SW 1271 (cell line): ENCODE measurements at regions not wholly inside any gene's neighbourhood (a gene's known extent, or its start where the extent isn't known, plus 50 kb on each side); places are given as distances from the start of the nearest gene placed in this dataset.

Source experiments
- DNase-seq, 2 experiments: peaks; one replicate each; lab custom pipeline; 2025; lab: John Stamatoyannopoulos, UW

DNA sequence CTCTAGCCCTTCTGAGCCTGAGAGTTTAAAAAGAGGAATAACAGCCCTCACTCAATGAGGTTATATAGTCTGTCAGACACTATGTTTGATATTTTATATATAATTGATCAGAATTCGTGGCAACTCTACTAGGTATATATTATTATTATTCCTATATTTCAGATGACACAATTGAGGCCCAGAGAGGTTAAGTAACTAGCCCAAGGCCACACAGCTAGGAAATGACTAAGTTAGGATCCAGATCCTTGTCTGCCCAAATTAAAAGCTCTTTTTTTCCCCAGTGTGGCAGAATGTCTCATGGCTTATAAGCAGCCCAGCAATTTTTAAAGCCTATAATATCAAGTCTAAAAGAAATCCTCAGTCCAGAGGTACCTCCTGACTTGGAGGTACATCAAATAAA lies 1119.9 kb upstream of the AUTS2 start:
- DNase-seq, result no peak

DNA sequence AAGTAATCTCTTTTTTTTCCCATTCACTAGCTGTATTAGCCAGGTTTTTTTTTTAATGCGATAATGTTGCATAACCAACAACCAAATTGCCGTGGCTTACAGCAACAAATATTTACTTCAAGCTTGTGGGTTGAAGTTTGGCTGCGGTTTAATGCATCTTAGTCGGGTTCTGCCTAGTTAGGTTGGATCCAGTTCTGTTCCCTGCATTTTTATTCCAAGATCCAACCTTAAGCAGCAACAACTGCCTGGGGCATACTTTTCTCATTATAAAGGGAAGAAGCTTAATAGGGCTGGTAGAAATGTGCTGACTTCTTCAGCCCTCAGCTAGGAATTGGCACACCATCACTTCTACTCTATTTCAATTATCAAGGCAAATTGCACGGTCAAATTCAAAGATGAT lies 1115.5 kb upstream of the AUTS2 start:
- no peak for DNase-seq

DNA sequence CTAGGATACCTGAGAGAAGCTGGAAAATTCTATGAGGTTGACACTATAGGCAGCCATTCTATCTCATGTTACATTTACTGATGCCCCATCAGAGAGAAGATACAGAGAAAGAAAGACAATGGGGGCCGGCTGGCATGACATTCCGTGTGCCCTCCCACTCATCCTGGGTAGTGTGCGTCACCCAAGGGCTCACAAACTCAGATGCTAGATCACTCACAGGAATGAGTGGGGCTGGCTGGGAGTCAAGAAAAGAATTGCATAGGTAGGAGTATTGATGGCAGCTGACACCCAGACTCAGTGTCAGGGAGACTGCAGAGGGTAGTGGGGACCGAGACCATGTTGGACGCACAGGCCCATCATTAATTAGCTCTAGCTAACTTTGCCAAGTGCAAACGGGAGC lies 1113.5 kb upstream of the AUTS2 start:
- no peak for DNase-seq

DNA sequence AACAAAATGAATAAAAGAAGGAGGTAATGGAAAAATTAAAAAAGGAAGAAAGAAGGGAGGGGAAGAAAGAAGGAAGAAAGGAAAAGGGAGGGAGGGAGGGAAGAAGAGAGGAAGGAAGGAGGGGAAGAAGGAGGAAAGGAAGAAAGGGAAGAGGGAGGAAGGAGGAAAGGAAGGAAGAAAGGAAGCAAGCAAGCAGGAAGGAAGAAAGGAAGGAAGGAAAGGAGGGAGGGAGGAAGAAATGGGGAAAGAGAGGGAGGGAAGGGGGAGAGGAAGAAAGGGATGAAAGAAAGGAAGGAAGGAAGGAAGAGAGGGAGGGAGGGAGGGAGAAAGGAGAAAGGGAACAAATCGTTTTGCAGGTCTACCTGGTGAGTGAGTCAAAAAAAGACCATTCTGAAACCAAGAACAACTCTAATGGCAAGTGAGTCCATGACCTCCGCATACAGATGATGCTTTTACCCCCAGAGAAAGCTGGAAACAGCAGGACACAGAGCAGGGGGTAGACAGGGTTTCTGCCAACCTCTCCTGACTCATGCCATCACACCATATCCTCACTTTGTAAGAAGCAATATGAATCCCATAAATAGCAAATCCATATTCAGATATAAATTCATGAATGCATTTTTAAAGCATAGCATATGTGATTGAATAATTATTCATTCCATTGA lies 1112.9 kb upstream of the AUTS2 start:
- DNase-seq, result no peak

DNA sequence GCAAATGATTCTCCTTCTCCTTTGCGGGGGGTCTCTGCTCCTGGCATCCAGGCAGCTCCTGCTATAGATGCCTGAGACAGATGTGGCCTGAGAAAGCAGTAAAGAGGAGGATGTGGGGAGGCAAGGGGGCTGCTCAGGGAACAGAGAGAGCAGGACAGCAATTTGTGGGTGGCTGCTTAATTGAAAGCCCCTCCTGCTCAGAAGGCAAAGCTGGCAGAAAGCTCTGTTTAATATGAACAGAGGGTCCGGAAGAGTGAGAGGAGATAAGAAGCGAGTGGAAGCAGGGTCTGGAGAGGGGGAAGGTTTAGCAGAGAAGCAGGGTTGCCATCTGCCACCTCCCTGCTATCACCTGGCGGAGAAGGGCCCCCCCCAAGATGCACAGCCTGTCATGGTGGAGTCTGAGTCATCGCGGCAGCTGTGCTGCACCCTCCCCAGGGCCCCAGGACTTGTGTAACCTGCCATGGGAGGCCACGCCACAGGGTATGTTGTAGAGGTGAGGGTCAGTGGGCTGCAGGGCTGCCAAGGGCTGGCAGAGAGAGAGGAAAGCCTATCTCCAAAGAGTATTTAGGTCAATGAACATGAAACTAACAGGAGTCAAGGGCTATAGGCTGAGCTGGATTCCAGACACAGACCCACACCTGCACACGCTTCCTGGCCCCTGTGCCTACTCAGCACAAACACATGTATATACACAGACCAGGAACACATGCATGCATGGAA lies 1109.8 kb upstream of the AUTS2 start:
- no peak for DNase-seq

DNA sequence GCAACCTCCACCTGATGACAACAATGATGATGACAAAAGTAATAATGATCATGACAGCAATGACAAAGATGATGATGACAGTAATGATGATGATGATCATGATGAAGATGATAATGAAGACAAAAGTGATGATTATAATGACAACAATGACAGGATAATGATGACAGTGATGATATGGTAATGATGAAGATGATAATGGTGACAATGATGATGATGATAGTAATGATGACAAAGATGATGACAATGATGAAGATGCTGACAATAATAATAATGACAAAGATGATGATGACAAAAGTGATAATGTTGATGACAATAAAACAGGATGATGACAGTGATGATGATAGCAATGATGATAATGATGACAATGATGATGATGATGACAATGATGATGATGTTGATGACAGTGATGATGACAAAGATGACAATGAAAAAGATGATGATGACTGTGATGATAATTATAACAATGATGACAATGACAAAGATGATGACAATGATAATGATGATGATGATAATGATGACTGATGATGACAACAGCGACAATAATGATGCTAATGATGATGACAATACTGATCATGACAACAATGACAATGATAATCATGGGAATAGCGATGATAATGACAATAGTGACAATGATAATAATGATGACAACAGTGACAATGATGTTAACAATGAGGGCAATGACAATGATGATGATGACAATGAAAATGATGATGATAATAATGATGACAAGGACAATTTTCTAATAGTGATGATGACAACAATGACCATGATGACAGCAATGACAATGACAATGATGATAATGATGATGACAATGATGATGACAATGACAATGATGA lies 1106.5 kb upstream of the AUTS2 start:
- DNase-seq, result no peak

DNA sequence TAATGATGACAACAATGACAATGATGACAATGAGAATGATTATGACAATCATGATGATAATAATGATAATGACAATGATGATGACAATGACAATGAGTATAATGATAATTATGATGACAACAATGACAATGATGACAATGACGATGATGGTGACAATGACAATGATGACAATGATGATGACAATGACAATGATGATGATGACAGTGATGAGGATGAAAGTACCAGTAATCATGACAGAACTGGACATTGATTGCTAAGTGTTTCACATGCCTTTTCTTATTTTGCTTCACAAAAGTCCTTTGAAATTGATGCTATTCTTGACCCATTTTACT lies 1106.0 kb upstream of the AUTS2 start:
- DNase-seq, result no peak

DNA sequence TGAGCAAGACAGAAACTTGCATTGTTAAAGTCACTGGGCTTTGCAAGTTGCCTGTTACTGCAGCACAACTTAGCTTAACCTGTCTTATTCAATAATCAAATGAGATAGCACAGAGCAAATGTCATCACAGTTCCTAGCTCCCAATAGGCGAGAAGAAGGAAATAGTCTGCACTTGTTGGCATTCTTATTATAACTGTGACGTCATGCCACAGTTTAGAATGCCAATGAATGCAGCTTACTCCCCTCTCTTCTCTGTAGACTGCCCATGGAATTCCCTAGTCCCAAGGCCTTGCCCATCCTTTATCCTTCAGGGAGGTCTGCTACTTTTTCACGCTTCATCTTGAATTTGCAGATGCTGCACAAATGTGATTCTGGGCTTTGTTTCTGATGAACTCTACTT lies 1094.9 kb upstream of the AUTS2 start:
- DNase-seq, result no peak

DNA sequence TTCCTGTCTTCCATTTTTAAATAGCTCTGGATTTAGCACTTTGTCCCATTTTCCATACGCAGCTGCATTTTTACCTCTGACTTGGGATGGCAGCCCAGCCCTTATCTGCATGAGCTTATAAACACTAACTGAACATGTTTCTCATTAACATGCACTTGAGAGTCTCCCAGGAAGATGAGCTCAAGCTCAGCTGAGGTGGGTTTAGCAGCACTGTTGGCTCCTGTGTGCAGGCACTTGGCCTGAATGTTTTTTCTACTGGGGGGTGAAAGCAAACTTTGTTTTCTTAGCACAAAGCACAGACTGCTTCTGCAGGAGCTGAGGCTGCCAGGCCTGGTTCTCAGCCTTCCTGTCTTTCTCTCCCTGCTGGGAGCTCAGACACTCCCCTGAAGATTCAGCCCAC lies 1093.6 kb upstream of the AUTS2 start:
- DNase-seq, result no peak

DNA sequence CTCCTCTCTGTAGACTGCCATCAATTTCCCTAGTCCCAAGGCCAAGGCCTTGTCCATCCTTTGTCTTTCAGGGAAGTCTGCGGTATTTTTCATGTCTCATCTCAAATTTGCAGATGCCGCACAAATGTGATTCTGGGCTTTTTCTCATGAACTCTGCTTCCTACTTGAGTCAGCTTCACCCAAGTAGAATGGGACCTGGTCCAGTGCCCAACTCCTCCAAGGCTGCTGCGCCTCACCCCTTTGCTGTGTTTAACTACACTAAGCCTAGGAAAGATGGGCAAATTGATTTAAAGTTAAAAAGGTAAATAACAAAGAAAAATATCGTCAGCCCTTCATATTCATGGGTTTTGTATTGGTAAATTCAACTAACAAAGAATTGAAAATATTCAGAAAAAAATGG lies 1092.6 kb upstream of the AUTS2 start:
- DNase-seq, result no peak

DNA sequence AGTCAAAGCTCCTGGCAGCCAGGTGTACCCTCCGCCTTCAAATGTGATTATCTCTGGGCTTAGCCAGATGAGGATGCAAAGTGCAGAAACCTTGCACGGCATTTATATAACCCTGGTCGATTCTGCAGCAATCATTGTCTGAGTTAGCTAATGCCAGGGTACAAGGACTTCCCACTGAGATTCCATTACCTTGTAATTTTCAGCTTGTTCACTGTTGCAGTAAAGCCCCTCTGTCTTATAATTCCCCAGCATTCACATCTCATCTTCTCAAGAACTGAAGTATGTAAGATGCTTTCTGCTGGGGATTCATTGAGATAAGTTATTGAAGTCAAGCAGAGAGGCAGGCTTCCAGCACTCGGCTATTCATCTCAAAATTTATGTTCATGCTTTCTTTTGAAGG lies 1090.6 kb upstream of the AUTS2 start:
- DNase-seq, result no peak

DNA sequence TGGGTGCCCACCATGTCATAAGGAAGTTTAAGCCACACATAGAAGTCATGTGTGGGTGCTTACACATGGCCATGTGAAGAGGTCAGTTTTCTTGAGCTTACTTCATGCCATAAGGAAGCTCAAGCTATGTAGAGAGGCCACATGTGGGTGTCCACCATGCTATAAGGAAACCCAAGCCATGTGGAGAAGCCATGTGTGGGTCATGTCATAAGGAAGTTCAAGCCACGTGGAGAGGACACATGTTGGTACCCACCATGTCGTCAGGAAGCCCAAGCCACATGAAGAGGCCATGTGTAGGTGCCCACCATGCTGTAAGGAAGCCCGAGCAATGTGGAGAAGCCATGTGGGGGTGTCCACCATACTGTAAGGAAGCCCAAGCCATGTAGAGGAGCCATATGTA lies 1089.2 kb upstream of the AUTS2 start:
- no peak for DNase-seq

DNA sequence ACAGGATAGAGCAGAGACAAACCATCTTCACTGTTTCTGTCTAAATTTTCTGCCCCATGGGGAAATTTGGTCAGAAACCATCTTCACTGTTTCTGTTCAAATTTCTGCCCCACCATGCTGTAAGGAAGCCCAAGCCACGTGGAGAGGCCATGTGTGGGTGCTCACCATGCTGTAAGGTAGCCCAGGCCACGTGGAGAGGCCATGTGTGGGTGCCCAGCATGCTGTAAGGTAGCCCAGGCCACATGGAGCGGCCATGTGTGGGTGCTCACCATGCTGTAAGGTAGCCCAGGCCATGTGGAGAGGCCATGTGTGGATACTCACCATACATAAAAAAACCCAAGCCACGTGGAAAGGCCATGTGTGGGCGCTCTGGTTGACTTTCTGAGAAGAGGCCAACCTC lies 1088.7 kb upstream of the AUTS2 start:
- DNase-seq, result no peak

DNA sequence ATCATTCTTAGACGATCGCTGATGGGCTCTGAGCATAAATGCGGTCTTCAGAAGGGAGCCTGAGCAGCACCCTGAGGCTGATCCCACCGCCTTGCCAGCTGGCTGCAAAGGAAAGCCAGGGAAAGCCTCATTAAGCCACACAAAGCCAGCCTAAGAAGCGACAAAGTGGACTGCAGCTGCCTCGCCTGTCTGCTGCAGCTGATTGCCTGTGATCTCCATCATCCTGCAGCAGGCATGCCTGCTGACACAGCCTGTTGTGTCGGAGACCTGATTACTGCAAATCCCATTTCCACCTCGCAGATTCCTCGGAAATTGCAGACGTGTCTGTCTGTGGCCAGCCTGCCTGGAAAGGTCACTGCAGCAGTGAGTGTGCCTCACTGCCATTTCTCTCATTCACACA lies 1087.0 kb upstream of the AUTS2 start:
- DNase-seq, result no peak

DNA sequence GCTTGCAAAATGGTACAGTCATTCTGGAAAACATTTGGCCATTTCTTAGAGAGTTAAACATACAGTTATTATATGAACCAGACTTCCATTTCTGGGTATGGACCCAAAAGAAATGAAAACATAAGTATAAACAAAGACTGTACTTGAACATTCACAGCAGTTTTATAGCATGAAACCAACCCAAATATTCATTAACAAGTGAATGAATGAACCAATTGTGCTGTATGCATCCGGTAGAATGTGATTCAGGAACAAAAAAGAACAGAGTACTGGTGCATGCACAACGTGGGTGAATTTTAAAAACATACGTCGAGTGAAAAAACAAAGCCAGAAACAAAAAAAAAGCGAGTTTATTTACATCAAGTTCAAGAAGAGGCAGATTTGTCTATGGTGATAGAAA lies 1085.8 kb upstream of the AUTS2 start:
- DNase-seq, result no peak

DNA sequence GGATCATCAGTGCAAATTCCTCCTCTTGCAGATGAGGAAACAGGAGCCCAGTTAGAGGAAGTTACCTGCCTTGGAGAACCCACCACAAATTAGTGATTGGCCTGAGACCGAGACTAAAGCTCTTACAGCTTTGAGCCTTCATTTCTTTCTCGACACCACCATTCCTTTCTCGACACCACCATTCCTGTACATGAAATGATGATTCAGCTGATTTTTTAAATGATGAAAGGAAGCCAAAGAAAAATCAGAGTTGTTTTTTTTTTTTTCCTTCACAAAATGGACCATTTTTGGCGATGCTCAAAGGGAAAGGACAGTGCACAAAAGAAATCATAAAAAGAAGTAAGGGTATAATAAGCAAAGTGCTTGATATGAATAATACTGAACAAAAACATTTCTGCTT lies 1080.2 kb upstream of the AUTS2 start:
- DNase-seq, result no peak

DNA sequence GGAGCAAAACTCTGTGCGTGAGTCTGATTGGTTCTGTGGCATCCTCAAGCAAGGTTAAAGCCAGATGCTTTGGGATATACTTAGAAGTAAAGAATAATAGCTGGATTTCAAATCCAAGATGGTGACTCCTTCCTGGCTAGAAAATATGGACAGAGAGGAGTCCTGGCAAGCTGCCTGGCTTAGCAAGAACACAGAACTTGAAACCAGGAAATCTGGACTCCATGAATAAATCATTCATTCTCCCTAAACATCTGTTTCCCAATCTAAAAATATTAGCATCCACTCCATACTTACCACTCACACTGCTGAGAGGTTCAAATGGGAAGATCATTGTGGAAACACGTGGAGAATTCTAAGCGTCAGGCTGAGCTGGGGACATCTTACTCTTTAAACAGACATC lies 1074.1 kb upstream of the AUTS2 start:
- no peak for DNase-seq

DNA sequence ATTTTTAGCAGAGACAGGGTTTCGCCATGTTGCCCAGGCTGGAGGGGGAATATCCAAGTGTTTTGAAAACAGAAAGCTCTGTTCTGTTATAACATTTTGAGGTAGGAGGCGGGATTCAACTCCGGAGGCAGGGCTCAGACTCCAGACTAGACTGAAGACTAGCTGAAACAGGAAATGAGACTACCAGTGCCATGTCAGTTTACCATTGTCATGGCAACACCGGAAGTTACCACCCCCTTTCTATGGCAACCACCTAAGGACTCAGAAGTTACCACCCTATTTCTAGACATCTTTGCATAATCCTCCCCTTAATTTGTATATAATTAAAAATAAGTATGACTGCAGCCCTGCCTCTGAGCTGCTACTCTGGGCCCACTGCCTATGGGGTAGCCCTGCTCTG lies 1069.1 kb upstream of the AUTS2 start:
- DNase-seq, result no peak

DNA sequence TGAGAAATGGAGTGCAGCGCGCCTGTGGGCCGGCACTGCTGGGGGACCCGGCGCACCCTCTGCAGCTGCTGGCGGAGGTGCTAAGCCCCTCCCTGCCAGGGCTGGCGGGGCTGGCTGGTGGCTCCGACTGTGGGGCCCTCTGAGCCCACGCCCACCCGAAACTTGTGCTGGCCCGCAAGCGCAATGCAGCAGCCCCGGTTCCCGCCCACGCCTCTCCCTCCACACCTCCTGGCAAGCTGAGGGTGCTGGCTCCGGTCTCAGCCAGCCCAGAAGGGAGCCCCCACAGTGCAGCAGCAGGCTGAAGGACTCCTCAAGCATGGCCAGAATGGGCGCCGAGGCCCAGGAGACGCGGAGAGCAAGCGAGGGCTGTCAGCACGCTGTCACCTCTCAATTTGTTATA lies 1063.0 kb upstream of the AUTS2 start:
- no peak for DNase-seq

DNA sequence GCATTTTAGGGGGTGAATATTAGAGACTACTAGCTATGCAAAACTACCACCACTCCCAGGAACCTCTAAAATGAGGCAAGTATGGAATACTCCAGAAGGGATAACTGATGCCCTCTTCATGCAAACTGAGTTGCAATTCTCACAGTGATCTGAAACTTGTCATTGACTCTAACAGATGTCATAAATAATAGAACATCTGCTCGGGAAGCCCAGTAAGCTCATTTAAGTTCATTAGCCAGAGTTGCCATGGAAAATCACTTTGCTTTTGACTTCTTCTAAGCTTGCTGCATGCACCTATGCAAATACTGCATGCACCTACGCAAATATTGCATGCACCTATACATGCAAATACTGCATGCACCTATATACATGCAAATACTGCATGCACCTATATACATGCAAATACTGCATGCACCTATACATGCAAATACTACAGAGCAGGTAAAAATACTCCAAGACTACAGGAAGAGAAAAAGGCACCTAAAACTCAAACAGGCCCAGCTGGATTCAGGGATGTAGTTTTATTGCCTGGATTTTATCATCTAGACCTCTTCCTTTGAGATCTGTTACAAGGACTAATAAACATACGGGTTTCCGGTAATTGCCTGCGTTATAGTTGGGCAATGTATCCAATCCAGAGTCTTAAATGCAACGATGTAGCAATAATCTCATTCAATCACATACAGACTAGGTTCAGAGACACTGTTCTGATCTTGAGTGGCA lies 1061.1 kb upstream of the AUTS2 start:
- DNase-seq, result no peak

DNA sequence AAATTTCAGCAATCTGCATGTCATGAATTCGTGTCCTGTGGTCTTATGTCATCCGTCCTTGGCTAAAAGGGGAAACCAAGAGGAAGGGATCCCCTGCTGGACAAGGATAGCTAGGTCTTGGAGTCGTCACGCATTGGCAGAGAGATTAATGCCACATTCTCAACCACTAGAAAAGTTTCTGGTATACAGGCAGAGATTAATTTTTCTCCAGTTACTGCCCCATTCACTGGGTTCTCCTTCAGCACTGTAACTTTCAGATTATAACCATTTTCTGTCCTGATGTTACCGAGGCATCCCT lies 1060.6 kb upstream of the AUTS2 start:
- no peak for DNase-seq

DNA sequence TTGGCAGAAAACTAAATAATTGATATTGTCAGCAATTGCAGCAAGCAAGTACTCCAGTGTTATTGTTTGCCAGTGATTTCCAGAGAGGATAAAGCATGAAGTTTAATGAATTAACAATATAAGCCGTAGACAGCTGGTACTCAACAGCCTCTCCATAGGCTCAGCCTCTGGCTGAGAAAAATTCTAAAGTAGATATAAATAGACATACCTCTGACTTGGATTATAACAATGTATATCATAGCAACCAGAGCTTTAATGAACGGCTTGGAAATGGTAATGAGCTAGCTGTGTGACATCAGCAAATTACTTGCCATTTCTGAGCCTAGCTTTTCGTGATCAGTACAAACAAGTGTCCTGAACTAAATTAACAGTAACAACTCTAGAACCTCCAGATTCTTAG lies 1055.4 kb upstream of the AUTS2 start:
- no peak for DNase-seq

DNA sequence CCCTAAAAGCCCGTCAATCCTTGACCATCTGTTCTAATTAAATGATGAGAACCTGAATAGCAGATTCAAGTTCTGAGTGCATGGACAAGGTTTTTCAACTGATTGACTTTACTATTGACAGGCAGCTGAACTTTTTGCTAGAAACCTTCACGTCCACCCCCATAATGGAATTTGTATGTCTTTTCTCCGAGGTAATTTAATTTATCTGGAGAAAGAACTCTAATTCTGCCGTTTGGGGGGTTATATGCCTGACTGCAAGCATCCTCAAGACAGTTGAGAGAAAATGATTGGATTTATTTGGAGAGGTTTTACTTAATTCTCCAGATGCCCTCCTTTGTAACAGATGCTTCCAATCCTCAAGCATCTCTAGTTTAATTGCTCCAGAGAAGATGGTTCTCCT lies 1053.4 kb upstream of the AUTS2 start:
- DNase-seq, result no peak
